GM12875 (cell line): ENCODE measurements at regions not wholly inside any gene's neighbourhood (a gene's known extent, or its start where the extent isn't known, plus 50 kb on each side); places are given as distances from the start of the nearest gene placed in this dataset.

ENCODE experiments used
- H3K4me3 ChIP-seq: one replicate; pipeline ENCODE4 v1.5.1; 2011; ENCODE audit warnings: low read depth, low read length, control low read depth
- TF ChIP-seq, protein P1 (sequence below): IDR thresholded peaks from 2 replicates; pipeline ENCODE4 v1.5.1; 2011; ENCODE audit warnings: low read depth, mild to moderate bottlenecking, control low read depth, inconsistent platforms, low read length, moderate library complexity, borderline replicate concordance; ENCODE audit not compliant: insufficient read depth

GRCh38 chr2:64819361-64819760, 165.6 kb upstream of the SERTAD2 start:
- no peak overlapping the region for H3K4me3 ChIP-seq
- TF ChIP-seq, protein P1, sequence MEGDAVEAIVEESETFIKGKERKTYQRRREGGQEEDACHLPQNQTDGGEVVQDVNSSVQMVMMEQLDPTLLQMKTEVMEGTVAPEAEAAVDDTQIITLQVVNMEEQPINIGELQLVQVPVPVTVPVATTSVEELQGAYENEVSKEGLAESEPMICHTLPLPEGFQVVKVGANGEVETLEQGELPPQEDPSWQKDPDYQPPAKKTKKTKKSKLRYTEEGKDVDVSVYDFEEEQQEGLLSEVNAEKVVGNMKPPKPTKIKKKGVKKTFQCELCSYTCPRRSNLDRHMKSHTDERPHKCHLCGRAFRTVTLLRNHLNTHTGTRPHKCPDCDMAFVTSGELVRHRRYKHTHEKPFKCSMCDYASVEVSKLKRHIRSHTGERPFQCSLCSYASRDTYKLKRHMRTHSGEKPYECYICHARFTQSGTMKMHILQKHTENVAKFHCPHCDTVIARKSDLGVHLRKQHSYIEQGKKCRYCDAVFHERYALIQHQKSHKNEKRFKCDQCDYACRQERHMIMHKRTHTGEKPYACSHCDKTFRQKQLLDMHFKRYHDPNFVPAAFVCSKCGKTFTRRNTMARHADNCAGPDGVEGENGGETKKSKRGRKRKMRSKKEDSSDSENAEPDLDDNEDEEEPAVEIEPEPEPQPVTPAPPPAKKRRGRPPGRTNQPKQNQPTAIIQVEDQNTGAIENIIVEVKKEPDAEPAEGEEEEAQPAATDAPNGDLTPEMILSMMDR, result no peak

- TF ChIP-seq, protein P1, result no peak
- no peak overlapping the region for H3K4me3 ChIP-seq
Measured at GRCh38 chr2:64819774-64820688, 166.3 kb upstream of the SERTAD2 start.

DNA sequence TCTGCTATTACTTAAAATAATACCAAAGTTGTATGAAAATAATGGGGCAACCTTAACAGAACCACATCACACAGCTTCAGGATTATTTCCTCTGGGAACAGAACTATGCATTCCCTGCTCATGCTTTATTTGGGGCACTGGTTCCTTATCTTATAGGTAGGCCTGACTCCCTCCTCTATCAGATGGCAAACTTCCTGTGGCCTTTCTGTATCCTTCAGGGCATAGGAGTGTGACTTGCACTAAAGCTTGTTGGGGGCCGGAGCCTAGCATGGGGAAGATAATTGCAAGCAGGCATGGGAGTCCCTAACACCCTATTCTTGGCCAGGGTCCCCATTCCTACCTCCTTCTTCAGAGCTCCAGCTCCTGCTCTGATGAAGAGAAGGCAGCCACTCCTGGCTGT, 167.2 kb upstream of the SERTAD2 start:
- no peak overlapping the region for H3K4me3 ChIP-seq
- TF ChIP-seq, protein P1, result no peak

GRCh38 chr2:64823794-64824193, 165.4 kb upstream of the SLC1A4 start:
- H3K4me3 ChIP-seq, result no peak overlapping the region
- TF ChIP-seq, protein P1, result no peak

GRCh38 chr2:64825831-64826491, 163.2 kb upstream of the SLC1A4 start:
- TF ChIP-seq, protein P1, result no peak
- H3K4me3 ChIP-seq, result no peak overlapping the region

DNA sequence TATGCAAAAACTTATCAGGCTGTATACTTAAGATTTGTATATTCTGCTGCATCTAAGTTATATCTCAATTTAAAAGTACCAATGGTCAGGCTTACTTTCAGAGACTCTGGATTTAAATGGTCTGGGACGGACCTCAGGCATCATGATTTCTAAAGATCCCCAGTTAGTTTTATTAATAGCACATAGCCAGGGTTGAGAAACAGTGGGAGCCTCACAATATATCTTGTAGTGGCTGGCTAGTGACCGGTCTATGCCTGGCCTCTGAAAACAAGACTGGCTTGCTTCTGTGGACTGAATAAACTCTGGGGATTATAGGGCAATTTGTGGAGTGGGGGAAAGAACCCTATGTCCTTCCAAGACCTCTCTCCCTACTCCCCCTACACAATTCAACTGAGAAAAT, 162.5 kb upstream of the SLC1A4 start:
- TF ChIP-seq, protein P1, result no peak
- no peak overlapping the region for H3K4me3 ChIP-seq

- TF ChIP-seq, protein P1, result no peak
- H3K4me3 ChIP-seq, result no peak overlapping the region
Measured at GRCh38 chr2:64828261-64828660, 160.9 kb upstream of the SLC1A4 start.
